ENCODE measurements at regions not wholly inside any gene's neighbourhood (a gene's known extent, or its start where the extent isn't known, plus 50 kb on each side); places are given as distances from the start of the nearest gene placed in this dataset.

- TF ChIP-seq, protein P1, sequence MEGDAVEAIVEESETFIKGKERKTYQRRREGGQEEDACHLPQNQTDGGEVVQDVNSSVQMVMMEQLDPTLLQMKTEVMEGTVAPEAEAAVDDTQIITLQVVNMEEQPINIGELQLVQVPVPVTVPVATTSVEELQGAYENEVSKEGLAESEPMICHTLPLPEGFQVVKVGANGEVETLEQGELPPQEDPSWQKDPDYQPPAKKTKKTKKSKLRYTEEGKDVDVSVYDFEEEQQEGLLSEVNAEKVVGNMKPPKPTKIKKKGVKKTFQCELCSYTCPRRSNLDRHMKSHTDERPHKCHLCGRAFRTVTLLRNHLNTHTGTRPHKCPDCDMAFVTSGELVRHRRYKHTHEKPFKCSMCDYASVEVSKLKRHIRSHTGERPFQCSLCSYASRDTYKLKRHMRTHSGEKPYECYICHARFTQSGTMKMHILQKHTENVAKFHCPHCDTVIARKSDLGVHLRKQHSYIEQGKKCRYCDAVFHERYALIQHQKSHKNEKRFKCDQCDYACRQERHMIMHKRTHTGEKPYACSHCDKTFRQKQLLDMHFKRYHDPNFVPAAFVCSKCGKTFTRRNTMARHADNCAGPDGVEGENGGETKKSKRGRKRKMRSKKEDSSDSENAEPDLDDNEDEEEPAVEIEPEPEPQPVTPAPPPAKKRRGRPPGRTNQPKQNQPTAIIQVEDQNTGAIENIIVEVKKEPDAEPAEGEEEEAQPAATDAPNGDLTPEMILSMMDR (IDR thresholded peaks at IDR 0.05), result no peak
- TF ChIP-seq POLR2A (IDR thresholded peaks at IDR 0.05) (no peak), POLR2AphosphoS5 (IDR thresholded peaks at IDR 0.05) (no peak)
These were observed 310.2 kb downstream of the MRPL39 start for GRCh38 chr21:25297117-25297516.
